GM18907 (cell line): ENCODE measurements at regions not wholly inside any gene's neighbourhood (a gene's known extent, or its start where the extent isn't known, plus 50 kb on each side); places are given as distances from the start of the nearest gene placed in this dataset.
"Not testable (repeated sequence)": the region's sequence is repeated elsewhere in the genome, so short reads cannot be mapped to it uniquely, and the experiment has no call there.

Experiments used
- ATAC-seq: cut with Tn5 transposase; IDR thresholded peaks from one replicate; pipeline ENCODE4 v1.9.1; 2021; ENCODE audit warnings: mild to moderate bottlenecking, moderate library complexity; ENCODE audit not compliant: unreplicated experiment

- ATAC-seq, result no peak
Observed at GRCh38 chr4:150021483-150021882, 56.8 kb upstream of the DCLK2 start.

GRCh38 chr4:150023489-150023888 is 54.8 kb upstream of the DCLK2 start:
- no peak for ATAC-seq

GRCh38 chr4:150026987-150027386 is 51.3 kb upstream of the DCLK2 start:
- not testable (repeated sequence) for ATAC-seq
